CD4-positive, alpha-beta T cell treated with Interferon gamma for 1 hour (primary cell): ENCODE measurements at regions not wholly inside any gene's neighbourhood (a gene's known extent, or its start where the extent isn't known, plus 50 kb on each side); places are given as distances from the start of the nearest gene placed in this dataset.
"Not testable (repeated sequence)": the region's sequence is repeated elsewhere in the genome, so short reads cannot be mapped to it uniquely, and the experiment has no call there.

Experiments used
- DNase-seq: peaks from one replicate; pipeline ENCODE4 v3.0.0-alpha.2; 2020

DNA sequence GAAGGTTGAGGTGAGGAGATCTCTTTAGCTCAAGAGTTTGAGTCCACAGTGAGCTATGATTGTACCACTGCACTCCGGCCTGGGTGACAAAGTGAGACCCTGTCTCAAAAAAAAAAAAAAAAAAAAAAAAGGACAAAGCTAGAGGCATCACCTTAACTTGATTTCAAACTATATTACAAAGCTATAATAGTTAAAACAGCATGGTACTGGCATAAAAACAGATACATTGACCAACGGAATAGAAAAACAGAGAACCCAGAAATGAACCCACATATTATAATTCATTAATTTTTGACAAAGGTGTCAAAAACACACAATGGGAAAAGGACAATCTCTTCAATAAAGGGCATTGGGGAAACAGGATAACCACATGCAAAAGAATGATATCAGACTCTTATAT, 50.8 kb upstream of the MBOAT1 start:
- DNase-seq = no peak

- DNase-seq = no peak
These were observed 53.6 kb upstream of the MBOAT1 start for GRCh38 chr6:20265842-20266241.

DNA sequence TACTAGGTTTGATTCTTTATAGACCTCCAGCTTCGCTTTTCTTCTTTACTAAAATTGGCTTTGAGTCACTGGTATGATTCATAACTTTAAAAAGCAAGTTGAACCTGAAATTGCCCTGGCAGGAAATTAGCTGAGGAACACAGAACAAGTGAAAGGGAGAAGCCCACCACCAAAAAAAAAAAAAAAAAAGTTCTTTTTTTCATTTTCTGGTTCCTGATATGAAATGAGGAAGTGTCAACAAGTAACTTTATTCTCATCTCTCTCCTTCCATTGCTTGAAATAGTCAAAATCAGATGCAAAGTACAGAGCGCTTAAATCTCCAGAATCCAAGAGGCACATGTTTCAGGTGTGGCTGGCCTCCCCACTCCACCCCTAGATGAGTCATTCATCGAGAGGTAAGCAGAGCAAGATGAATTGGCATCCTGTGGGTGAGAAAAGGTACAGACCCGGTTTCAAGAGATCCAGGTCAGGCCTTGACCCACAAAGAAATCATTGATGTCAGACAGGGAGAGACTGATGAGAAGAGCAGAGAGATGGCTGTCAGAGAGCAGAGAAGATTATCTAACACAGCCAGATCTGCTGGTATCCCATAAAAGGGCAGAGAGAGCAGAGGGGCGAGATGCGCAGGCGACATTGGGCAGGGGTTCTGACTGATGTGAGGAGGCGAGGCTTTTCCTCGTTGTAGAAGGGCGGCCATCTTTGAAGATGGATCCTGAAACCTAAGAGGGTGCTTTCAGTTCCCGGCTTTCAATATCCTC, 54.8 kb upstream of the MBOAT1 start:
- DNase-seq = no peak

- DNase-seq = no peak
These were observed 56.9 kb upstream of the MBOAT1 start for GRCh38 chr6:20269181-20269580.

DNA sequence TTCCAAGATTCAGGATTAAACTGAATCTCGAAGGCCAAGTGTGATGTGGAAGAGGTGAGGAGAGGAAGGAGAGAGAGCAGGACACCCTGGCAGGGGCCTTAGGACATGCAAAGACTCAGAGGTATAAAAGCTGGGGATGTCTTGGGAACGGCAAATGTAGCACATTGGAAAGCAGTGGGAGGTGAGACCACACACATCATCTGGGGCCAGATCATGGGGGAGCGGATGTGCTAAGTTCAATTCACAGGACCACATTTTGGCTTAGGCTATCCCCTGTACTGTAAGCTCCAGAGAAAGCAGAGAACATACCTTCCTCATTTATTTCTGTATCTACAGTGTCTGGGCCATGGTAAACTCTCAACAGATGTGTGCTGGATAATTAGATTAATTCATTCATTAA, 59.5 kb upstream of the MBOAT1 start:
- no peak for DNase-seq

- DNase-seq = no peak
These were observed 61.9 kb upstream of the MBOAT1 start for GRCh38 chr6:20274137-20274536.

- DNase-seq = not testable (repeated sequence)
These were observed 63.6 kb upstream of the MBOAT1 start for GRCh38 chr6:20275837-20276236.

DNA sequence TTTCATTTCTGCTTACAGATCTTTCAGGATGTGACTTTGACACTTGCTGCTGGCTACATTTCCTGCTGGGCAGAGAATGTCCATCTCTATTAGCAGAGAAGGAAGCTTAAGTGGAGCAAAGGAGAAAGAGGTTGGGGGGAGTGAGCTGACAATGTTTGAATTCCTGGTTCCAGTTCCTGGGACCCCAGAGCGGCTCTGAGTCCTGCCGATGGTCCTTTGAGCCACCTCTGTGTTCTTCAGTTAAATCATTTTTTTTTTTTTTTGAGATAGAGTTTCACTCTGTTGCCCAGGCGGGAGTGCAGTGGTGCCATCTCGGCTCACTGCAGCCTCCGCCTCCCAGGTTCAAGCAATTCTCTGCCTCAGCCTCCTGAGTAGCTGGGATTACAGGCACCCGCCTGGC, 65.5 kb upstream of the MBOAT1 start:
- DNase-seq = not testable (repeated sequence)

DNA sequence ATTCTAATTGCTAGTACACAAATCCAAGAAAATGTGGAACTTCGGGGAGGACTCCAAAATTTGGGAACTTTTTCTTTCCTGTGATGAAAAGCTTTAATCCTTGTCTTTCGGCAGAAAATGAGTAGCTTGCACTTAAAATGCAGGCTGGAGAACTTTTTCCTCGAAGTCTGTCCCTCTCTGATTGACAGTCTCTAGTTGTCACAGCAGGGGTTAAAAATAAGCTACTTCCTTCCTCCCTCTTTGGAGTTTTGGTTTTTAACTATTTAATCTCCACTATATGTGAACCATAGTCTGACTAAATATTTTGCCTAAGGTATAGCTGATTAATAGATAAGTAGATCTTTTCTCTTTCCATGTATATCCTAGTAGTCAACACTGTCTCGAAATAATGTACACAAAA, 66.8 kb upstream of the MBOAT1 start:
- no peak for DNase-seq

DNA sequence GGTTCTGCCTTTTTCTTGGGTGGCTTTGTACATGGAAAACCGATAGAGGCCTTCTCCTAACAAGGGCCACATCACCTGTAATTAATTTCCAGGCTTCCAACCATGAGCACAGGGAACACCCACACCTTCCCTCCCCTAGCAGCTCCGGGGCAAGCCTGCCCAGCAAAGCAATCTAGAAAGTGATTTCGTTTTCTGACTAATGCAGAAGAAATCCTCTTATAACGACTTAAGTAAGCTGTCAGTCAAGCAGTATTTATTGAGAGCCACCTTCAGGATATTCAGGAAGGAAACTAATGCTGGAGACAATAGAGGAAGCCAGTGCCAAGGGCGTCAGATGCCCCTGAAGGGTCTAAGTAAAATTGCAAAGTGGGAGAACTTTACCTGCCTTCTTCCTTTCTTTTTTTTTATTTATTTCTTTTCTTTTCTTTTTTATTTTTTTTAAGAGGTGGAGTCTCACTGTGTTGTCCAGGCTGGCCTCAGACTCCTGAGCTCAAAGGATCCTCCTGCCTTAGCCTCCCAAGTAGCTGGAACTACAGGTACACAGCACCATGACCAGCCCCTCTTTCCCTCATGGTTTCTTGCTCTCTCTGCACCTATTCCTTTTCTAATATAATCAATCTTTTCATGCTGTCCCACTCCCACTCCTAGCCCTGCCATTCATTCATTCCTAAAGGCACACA, 67.5 kb upstream of the MBOAT1 start:
- no peak for DNase-seq

- no peak for DNase-seq
These were observed 68.0 kb upstream of the MBOAT1 start for GRCh38 chr6:20280288-20280621.

DNA sequence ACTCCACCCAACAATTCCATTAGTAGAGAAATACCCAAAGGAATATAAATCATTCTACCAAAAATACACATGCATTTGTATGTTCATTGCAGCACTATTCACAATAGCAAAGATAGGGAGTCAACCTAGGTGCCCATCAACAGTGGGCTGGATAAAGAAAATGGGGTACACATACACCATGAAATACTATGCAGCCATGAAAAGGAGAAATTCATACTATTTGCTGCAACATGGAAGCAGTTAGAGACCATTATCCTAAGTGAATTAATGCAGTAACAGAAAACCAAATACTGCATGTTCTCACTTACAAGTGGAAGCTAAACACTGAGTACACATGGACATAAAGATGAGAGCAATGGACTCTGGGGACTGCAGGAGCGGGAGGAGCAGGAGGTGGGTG, 72.4 kb upstream of the MBOAT1 start:
- no peak for DNase-seq

DNA sequence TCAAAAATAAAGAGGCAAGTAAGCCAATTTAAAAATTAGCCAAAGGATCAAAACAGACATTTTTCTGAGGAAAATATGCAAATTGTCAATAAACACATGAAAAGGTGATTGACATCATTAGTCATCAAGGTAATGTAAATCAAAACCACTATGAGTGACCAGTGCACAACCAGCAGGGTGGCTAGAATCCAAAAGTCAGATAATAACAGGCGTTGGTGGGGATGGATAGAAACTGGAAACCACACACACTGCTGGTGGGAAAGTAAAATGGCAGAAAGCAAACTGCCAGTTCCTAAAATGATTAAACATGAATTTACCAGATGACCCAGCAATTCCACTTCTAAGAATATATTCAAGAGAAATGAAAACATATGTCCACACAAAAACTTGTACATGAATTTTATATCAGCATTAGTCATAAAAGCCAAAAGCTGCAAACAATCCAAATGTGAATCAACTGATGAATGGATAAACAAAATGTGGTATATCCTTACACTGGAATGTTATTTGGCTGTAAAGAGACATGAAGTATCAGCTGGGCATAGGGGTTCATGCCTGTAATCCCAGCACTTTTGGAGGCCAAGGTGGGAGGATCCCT, 74.8 kb upstream of the MBOAT1 start:
- no peak for DNase-seq

DNA sequence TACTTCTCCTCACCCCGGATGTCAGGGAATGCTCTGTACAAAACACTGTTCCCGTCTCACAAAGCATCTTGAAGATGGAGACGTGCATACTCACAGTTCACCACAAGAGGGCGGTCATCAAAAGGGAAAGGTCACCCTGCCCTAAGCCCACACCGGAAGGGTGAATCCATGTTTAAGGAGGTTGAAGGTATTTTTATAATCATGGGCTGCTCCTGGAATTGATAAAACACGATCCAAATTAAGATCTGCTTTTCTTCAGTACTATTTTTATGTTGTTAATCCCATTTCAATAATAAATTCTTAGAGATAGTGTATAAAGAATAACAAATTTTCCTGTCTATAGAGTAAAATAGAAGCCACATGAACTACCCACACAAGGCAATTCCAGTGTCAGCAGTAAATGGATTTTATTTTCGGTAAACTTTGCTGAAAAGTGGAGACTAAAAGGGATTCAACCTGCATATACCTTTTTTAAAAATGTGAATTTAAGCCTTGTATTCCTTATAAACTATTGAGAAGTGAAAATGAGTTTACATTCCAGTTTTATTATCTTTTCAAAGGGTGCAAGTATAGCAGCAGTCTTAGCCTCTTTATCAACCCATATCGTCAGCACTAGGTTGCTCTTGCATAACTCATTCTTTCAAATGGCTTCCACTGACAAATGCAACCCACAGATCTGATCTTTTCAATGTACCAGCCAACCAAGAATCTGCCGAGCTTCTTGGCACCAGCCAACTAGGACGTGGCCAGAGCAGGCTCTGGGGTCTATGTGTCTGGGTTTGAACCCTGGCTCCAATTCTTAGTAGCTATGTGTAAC, 79.7 kb upstream of the MBOAT1 start:
- peak; percentile 58 for DNase-seq

- DNase-seq = no peak
These were observed 80.6 kb upstream of the MBOAT1 start for GRCh38 chr6:20292905-20293304.

DNA sequence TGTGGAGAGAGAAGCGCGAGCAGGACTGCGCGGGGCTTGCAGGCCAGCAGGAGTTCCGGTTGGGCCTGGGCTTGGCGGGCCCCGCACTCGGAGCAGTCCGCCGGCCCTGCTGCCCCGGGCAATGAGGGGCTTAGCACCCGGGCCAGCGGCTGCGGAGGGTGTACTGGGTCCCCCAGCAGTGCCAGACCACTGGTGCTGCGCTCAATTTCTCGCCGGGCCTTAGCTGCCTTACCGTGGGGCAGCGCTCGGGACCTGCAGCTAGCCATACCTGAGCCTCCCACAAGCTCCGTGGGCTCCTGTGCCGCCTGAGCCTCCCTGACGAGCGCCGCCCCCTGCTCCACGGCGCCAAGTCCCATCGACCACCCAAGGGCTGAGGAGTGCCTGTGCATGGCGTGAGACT, 89.0 kb upstream of the MBOAT1 start:
- no peak for DNase-seq

DNA sequence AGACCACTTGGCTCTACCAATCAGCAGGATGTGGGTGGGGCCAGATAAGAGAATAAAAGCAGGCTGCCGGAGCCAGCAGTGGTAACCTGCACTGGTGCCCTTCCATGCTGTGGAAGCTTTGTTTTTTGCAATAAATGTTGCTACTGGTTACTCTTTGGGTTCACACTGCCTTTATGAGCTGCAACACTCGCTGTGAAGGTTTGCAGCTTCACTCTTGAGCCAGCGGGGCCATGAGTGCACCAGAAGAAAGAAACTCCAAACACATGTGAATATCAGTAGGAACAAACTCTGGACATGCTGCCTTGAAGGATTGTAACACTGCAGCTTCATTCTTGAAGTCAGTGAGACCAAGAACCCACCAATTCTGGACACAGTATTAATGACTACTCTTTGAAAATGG, 89.9 kb upstream of the MBOAT1 start:
- no peak for DNase-seq

DNA sequence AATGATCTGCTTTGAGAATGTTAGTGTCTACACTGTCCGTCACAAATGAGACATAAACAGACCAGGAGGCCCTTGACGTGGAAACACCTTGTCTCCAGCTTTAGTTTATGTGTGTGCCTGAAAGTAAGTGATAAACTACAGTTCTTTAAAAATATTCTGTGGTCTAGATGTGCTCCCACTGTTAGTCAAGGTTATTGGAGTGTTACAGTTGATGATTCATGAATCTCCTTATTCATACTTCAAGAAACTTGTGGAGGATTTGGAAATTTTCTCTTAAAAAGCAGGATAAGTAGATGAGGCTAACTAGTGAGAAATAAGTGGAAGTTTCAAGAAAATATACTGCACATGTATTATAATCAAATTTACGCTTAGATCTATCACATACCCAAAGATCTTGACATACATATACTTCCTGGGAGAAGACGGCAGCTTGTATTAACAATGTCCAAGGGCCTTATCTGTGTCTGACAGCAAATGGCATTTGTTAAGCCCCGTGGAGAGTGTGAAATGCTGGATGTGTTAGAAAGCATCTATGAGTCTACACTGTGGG, 90.5 kb upstream of the MBOAT1 start:
- DNase-seq = no peak

- no peak for DNase-seq
These were observed 94.2 kb upstream of the MBOAT1 start for GRCh38 chr6:20306491-20306890.

DNA sequence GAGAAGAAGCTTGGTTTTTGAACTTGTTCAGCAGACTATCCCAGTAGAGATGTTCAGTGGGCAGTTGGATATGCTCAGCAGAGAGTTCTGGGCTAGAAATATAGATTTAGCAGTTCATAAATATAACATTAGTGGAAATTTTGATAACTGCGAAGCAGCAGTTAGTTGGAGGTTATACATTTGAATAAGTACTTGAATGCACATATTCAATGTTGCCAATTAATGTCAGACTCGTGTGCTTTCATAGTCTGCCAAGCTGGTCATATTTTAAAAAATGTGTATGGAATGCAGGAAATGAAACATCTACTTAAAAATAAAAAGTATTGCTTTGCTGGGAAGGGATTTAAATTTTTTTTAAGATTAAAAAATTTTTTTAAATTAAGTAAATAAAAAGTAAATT, 92.5 kb upstream of the E2F3 start:
- DNase-seq = no peak

- DNase-seq = no peak
These were observed 91.5 kb upstream of the E2F3 start for GRCh38 chr6:20310185-20310584.

DNA sequence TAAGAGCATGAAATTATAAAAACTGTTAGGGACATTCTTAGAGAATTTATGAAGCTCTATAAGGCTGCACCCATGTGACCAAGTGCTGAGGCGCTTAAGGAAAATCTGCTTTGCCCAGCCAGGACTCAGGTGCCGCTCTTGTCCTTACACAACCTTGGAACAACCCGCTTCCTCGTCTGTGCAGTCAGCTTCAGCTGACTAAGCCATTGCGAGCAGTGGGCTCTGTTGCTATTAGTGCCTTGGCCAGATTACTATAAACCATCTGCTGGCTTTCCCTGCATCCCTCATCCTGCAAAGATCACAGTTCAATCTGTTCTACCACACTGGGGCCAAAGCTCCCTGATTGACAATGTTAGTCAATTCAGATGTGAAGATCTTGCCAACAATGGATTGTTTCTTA, 89.1 kb upstream of the E2F3 start:
- no peak for DNase-seq

DNA sequence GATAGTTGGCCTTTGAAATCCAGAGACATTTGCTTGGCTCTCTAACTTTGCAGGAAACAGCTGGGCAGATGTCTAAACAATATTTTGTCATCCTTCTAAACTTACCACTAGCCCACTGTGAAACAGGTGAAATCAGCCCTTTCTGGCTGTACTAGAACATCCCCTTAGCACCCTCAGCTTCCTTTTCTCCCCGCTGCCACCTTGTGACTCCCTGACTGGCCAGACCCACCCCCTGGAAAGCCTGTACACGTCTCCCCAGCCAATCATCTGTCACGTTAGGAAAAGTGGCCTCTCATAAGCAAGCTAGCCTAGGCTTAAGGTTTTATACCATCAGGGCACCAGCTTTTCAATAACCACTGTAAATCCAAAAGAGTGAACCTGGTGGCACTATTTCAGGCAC, 88.6 kb upstream of the E2F3 start:
- DNase-seq = no peak
